ENCODE measurements at regions not wholly inside any gene's neighbourhood (a gene's known extent, or its start where the extent isn't known, plus 50 kb on each side); places are given as distances from the start of the nearest gene placed in this dataset.
A peak's percentile ranks its signal among the peaks of the same experiment; 100 is the strongest.

GRCh38 chr18:47458483-47458882 is 207.0 kb upstream of the SKOR2 start:
- no peak for DNase-seq

- no peak for DNase-seq
Measured at GRCh38 chr18:47457614-47458013, 206.2 kb upstream of the SKOR2 start.

- DNase-seq = no peak
Measured at GRCh38 chr18:47453038-47453437, 201.6 kb upstream of the SKOR2 start.

DNA sequence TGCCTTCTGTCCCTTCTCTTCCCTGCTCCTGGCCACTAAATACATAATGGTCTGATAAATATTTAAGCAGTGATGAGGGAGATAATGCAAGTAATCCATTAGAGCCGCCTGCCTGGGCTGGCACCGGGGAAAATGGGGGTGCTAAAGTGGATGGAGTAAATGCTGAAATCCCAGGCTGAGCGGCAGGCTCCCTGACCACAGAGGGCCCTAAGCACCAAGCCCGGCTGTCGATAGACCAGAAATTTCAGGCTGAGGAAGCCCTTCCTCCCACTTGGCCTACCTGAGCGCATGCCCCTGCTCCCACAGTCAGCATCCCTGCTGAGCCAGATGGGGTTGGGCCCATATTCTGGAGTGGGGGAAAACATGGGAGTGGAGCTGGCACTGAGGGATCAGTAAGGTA is 197.5 kb upstream of the SKOR2 start:
- DNase-seq = no peak

GRCh38 chr18:47441914-47442313 is 190.5 kb upstream of the SKOR2 start:
- no peak for DNase-seq

DNA sequence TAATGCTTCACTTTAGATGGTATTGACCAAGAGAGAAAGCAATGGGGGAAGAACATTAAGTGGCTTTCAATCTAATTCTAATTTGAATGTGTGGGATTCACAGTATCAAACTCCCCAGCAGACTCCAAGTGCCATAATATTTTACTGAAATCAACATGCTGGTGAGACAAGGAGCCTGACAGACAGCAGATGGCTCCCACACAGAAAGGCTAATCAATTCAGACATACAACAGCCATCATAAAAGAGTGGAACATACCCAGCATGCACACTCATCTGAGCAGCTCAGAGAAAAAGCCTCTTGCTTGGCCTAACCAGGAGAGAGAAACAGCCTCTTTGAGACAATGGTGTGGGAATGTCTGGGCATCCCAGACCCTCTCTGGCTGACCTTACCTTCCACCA is 186.5 kb upstream of the SKOR2 start:
- DNase-seq = no peak

DNA sequence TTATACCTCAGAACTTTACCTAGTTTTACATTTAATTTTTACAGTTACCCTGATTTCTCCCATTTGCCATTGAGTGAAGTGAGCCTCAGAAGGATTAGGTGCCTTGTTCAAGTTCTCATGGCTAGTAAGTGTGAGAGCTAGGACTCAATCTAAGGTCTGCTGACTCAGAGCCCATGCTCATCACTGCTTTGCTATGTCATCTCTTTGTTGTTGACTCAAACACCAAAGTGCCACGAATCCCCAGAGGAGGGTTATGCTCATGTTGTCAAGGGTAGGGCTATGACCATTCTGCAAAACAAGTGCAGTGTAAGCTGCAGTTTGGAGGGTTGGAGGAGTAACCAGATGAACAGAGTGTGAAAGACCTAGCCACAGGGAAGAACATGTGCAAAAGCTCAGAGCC is 185.4 kb upstream of the SKOR2 start:
- DNase-seq = no peak

GRCh38 chr18:47434214-47434746 is 182.8 kb upstream of the SKOR2 start:
- DNase-seq = no peak

GRCh38 chr18:47427923-47428637 is 176.6 kb upstream of the SKOR2 start:
- DNase-seq = no peak

GRCh38 chr18:47427072-47427471 is 175.6 kb upstream of the SKOR2 start:
- DNase-seq = no peak

- DNase-seq = no peak
Measured at GRCh38 chr18:47425365-47425764, 173.9 kb upstream of the SKOR2 start.

- no peak for DNase-seq
Measured at GRCh38 chr18:47422524-47422923, 171.1 kb upstream of the SKOR2 start.

- DNase-seq = no peak
Measured at GRCh38 chr18:47420130-47420529, 168.7 kb upstream of the SKOR2 start.

DNA sequence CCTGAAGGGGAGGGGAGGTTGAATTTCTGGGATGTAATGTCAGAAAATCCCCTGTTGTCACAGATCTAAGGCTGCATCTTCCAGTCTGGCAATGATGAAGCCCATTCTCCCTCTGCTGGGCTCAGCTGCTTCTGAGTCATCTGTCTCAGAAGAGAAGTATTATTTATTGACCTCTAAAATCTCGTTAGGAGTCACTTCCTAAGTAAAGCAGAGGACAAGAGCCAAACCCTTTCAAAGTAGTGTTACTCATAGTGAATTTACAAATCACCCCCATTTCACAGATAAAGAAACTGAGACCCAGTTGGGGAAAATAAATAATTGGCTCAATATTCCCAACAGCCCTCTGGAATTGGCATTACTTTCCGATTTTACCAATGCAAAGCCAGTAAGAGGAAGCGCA is 167.3 kb upstream of the SKOR2 start:
- DNase-seq = no peak

GRCh38 chr18:47417807-47418206 is 166.3 kb upstream of the SKOR2 start:
- no peak for DNase-seq

DNA sequence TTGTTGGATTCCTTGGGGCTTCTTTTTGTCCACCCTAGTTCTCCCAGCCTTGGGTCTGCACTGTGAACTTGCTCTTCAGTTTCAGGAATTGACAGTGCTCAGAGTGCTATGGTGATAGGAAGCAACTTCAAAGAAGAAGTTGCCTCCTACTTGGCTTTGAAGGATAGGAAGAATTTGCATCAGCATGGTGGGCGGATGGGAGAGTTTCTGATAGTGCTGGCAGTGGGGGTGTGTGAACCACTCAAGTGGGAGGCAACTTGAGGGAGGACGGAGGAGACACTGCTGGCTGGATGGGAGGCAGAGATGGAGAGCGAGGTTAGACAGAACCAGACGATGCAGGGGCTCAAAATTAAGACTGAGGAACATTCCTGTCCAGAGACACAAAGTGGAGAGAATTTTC is 164.4 kb upstream of the SKOR2 start:
- DNase-seq = no peak

DNA sequence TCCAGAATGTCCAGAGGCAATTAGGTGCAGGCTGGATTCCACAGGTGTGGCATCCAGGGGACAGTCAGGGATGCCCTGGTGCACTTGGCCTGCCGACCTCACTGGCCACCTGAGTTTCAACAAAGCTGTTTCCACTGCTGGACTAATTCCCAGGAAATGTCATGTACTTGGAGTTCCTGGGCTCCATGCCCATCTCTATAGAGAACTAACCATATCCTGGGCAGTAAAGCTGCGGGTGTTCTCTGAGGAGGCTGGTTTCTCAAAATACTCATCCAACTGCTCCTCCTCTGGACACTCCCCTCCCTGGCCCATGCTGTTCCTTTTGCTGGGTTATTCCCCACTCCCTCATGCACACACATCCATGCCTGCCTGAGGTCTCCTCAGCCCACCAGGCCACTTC is 161.9 kb upstream of the SKOR2 start:
- DNase-seq = peak; percentile 6

DNA sequence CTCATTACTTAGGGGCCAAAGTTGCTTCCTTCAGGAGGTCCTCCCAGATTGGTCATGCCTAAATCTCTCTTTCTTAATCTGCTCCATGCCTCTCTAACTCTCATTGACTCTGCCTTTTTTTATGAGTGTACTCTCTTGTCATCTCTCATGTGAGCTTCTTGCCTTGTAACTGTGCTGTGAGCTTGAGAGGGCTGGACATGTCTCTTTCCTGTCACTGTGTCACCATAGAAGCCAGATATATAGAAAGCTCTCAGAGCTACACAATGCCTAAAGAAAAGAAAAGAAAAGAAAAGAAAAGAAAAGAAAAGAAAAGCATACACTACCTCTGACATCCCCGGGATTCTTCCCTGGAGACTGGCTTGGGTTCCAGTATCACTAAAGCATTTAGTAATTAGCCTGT is 161.5 kb upstream of the SKOR2 start:
- DNase-seq = no peak

DNA sequence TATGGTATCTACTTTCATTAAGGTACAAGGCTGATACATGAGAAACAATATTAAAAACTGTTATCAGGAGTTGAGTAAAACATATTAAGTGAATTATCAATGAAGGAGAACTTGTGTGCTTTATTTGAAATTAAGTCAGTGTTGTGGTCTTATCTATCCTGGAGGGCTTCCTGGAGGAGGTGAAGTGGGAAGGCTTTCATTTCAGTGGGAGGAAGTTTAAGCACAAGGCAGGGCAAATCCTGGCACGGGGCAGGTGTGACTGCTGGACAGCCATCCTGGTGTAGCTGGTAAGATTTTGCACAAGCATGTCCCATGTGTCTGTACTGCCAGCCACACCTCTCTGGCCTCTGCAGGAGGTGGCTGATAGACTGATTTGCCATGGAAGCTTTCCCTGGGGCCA is 159.7 kb upstream of the SKOR2 start:
- DNase-seq = no peak

- DNase-seq = no peak
Measured at GRCh38 chr18:47410139-47410538, 158.7 kb upstream of the SKOR2 start.

DNA sequence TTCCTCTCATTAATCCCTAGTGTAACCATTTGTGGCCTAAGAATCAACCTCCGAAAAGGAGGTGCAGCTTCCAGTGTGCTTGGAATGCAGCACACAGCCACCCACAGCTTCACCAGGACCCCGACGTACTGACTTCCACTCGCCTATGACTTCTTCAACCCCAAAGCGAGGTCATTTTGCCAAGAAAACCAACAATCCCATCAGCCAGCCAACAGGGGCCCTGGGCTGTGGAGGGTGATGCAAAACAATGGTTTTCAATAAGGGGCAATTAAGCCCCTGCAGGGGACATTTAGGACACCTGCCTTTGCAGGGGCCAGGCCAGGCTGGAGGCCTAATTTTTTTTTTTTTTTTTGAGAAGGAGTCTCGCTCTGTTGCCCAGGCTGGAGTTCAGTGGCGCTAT is 158.1 kb upstream of the SKOR2 start:
- no peak for DNase-seq

GRCh38 chr18:47407736-47408135 is 156.3 kb upstream of the SKOR2 start:
- no peak for DNase-seq

DNA sequence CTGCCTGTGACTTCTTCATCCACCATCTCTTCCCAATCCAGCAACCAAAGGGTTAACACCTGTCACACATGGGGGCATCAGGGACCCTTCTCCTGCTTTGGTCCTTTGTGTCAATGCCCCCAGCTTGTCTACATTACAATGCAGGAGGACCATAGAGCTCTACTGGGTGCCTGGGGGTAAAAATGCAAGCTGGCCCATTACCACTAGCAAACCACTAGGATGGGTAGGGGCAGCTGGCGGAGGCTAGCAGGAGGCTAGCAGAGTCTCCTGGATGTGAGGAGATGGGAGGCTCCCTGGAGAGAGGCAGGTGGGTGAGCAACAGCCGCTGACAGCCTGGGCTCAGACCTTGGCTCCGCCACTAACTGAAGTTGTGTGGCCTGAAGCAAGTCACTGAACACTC is 153.4 kb upstream of the SKOR2 start:
- no peak for DNase-seq

- no peak for DNase-seq
Measured at GRCh38 chr18:47403949-47404348, 152.5 kb upstream of the SKOR2 start.

DNA sequence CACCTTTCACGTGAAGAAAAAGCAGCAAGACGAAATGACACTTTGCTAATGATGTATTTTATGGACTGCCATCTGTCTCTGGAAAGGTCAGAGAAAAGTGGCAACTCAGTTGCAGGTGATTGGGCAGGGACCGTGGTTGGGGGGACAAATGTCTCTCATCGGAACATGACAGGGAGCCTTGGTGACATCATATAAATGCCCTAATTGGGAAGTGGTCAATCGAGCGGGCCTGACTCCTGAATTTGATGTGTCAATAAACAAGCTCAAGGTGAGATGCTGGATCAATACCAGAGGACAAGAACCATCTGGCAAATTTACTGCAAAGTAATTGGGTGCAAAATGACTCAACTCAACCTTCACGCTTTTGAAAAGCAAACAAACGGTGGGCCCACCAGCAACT is 151.9 kb upstream of the SKOR2 start:
- no peak for DNase-seq

Data from NCI-H2029 (cell line).